Stimulated activated CD8-positive, alpha-beta memory T cell treated with anti-CD3 and anti-CD28 coated beads, Interleukin-7, amount 100 ng/mL, for 4 hours (primary cell): ENCODE measurements at regions not wholly inside any gene's neighbourhood (a gene's known extent, or its start where the extent isn't known, plus 50 kb on each side); places are given as distances from the start of the nearest gene placed in this dataset.

Experiments
- DNase-seq, 2 donors: peaks; one replicate each; pipeline ENCODE4 v3.0.0-alpha.2; 2020; ENCODE audit warnings: low read depth in 2 of 2

DNA sequence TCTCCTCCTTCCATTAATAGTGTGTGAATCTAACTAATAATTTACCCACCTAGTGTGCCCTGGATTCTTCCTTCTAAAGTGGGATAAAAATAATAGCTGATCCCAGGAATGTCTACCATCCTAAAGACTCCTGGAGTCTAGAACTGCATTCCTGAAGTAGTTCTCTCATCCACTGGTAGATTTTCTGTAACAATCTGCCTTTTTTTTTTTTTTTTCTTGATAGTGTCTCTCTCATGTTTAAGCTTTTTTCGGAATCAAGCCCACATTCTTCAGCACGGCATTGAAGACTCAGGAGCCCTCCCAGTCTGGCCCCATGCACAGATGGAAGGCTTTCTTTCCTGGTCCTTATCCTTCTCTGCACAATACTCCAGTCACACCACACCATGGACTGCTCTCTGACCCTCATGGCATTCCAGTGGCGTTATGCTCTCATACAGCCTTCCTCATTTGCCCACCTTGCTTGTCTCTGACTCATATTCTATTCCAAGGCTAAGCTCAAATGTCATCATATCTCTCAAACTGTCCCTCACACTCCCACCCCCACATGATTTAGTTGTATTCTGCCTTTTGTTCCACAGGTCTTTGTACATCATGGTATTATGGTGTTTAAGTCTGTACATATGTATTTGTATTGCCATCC is 68.7 kb upstream of the FRY start:
- no peak for DNase-seq

DNA sequence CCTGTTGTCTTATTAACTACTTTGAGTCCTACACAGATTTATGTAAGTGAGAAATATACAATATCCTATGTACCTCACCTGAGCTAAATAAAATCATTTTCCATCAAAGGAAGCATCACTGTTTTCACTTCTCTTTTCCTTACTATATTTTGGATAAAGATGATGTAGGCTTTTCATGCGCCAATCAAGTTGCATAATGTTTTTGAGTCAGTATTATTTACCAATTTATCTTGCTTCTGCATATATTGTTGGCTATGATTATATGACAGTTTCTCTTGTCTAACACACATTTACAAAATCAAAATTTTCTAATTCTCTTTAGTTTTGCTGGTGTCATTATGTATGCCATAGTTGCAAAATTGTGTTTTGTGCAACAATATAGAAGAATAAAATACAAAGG is 67.9 kb upstream of the FRY start:
- DNase-seq = no peak

DNA sequence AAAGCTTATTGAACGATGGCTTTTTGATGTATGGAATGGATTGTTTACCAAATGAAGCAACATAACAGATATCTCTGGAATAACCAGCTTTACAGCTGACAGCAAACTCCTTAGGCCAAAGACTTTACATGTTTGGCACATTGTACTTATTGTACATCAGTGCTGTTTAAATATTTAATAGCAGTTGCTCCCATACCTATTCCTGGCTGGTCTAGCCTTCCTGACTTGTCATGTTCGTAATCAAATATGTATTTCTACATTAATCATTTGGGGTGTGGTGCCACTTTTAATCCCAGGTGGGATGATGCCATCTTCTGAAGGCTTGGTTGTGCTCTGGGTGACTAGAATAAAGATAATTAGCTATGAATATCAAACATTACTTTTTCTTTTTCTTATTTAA is 67.4 kb upstream of the FRY start:
- DNase-seq = no peak

DNA sequence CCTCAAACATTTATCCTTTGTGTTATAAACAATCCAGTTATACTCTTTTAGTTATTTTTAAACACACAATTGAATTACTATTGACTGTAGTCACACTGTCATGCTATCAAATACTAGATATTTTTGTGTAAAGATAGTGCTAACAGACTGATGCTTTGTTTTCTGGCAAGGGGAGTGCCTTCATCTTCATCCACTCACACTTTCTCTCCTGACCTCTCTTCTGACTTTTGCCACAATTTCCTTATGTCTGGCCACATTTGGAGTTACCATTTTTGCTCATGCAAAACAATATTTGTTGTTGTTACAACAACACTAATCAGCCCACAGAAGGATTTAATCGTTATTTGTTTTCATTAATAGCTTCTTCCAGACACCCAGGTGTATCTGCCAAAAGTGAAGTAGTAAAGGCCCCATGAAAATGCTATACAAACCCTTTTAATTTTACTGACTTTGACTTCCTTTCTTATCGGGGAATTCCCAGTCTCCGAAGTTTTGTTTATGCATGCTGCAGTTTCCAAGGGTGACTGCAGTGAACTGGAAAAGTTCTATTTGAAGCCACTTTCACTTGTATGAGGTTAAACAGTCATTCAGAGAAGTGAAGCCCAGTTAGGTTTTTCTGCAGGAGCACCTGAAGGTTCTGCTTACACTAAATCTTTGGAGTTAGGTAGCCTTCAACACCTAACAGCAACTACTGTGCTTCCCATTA is 66.1 kb upstream of the FRY start:
- DNase-seq = no peak

DNA sequence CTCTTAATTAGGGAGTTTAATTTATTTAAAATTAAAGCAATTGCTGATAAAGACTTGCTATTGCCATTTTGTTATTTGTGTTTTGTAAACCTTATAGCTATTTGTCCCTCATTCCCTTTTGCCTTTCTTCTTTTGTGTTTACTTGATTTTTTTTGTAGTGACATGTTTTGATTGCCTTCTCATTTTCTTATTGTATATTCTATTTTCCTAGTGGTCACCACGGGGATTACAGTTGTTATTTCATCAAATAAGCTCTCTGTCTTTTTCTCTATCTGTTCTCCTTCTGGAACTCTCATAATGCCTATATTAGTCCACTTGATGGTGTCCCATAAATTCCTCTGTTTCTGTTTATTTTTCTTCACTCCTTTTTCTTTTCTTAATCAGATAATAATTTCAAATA is 64.4 kb upstream of the FRY start:
- no peak for DNase-seq

DNA sequence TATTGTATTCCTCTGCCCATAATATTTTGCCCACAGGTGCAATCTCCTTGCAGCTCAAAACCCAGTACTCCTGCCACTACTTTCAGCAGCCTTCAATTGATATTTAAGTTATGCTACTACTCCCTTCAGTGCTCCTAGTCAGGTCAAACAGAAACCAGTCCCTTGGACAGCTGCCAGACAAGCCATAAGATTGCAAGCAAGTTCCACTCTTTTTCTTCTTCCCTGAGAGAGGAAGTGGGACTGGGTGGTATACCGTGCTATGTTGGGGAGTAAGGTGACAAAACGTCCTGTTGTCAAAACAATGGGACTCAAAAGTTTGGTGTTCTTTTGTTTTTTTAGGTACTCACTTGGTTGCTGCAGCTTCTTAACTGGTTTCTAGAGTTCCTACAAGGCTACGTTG is 63.1 kb upstream of the FRY start:
- no peak for DNase-seq

DNA sequence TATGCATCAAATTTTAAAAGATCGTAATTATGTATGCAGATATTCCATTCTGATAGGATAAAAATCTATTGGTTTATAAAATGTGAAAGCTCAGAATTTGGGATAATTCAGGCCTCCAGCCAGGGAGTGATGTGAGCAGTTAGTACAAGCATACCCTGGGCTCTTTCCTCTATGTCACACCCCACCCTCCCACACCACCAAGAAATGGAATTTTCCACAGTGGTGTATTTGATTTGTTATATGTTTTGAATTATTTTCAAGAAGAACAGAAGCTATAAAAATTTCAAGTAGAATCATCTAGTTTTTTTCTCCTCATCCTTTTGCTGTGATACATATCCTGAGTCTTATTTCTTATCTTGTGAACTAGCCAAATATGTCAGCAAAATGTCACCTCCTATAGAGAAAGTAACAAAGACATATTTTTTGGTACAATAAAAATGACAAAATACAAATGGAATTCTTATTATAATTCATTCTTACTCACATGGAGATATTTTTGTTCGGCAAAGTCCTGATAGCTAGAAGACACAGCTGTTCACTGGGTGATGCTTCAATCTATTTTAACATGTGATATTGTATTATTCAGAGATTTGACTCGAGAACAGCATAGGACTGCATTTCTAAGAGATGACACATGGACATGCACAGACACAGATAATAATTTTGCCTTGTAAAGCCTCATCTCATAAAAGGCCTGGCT is 61.2 kb upstream of the FRY start:
- no peak for DNase-seq

DNA sequence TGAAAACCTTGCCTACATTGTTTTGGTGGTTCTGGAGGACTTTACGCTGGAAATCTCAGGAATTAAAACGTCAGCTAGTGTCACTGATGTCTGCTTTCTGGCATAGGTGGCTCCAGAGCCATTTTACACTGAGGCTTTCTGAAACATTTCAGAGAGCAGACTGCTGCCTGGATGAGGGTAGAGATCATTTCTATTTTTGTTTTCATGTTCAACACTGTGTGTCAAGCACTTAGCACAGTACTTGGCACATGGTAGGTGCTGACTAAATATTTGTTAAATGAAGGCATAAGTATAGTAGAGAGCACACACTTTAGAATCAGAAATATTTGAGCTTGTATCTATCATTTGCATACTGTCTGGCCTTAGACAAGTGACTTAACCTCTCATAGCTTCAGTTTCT is 59.1 kb upstream of the FRY start:
- DNase-seq = no peak

DNA sequence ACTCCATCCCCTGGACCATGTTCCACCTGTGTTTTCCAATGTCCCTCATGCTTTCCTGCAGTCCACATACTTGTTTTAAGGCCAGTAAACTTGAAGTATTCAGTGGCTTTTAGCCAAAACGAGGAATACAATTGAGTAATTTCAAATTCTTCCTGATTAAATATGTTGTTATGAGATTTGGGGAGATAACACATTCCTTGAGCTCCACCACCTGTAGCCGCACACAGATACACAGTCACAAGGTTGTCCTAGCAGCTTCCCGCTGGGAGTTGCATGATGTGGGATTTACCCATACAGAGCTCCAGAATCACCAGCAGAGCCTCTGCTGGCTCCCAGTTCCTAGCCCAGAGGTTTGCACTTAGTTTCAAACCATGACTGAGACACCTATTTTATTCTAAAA is 53.6 kb upstream of the FRY start:
- DNase-seq = no peak

DNA sequence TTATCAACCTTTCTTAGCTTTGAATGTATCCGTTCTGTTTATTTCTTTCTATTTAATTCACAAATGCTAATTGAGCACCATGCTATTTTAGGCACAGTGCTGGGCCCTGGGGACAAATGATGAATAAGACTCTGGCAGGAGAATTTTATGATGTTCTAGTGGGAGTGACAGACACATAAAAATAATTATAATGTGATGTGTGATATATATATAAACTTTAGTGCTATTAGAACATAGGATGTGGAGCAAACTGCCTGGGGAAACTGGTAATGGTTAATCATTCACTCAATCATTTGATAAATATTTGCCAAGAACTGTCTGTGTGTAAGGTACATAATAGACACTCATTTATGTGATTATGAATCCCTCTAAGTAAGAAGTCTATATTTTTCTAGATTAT is 50.7 kb upstream of the FRY start:
- no peak for DNase-seq
